Endodermal cell (in vitro differentiated cells): ENCODE measurements at regions not wholly inside any gene's neighbourhood (a gene's known extent, or its start where the extent isn't known, plus 50 kb on each side); places are given as distances from the start of the nearest gene placed in this dataset.

Source experiments
- DNase-seq: peaks from one replicate; pipeline ENCODE4 v3.0.0-alpha.2; 2017
- H3K27ac ChIP-seq: 2 replicates; pipeline ENCODE4 v1.5.1; 2013; ENCODE audit warnings: mild to moderate bottlenecking, low read depth, low read length, moderate library complexity
- H3K27me3 ChIP-seq: 2 replicates; pipeline ENCODE4 v1.6.1; 2013; ENCODE audit warnings: mild to moderate bottlenecking, low read length, moderate library complexity; ENCODE audit not compliant: insufficient read depth, control insufficient read depth, poor library complexity, severe bottlenecking
- H3K36me3 ChIP-seq: 2 replicates; pipeline ENCODE4 v1.7.0; 2013; ENCODE audit warnings: mild to moderate bottlenecking, low read length, moderate library complexity; ENCODE audit not compliant: control insufficient read depth, insufficient read depth
- H3K4me1 ChIP-seq: one replicate; pipeline ENCODE4 v1.7.0; 2013; ENCODE audit warnings: low read length; ENCODE audit not compliant: control insufficient read depth, insufficient read depth
- H3K4me3 ChIP-seq: 2 replicates; pipeline ENCODE4 v1.5.1; 2013; ENCODE audit warnings: mild to moderate bottlenecking, low read length, moderate library complexity
- H3K9ac ChIP-seq: 2 replicates; pipeline ENCODE4 v1.6.1; 2013; ENCODE audit warnings: mild to moderate bottlenecking, low read length, moderate library complexity; ENCODE audit not compliant: poor library complexity, severe bottlenecking; ENCODE audit errors: extremely low read depth
- H3K9me3 ChIP-seq: 2 replicates; pipeline ENCODE4 v1.6.1; 2013; ENCODE audit warnings: mild to moderate bottlenecking, low read length, moderate library complexity; ENCODE audit not compliant: control insufficient read depth
- H3K27ac Mint-ChIP-seq: 2 replicates; pipeline ENCODE4 v1.8.0; 2020; ENCODE audit warnings: mixed read lengths
- H3K27me3 Mint-ChIP-seq: 2 replicates; pipeline ENCODE4 v1.8.0; 2021; ENCODE audit warnings: mild to moderate bottlenecking, mixed read lengths; ENCODE audit not compliant: insufficient read depth
- H3K36me3 Mint-ChIP-seq: 2 replicates; pipeline ENCODE4 v1.8.0; 2020; ENCODE audit warnings: low read depth, mixed read lengths
- H3K4me1 Mint-ChIP-seq: 2 replicates; pipeline ENCODE4 v1.8.0; 2020; ENCODE audit warnings: mixed read lengths
- H3K4me3 Mint-ChIP-seq: 2 replicates; pipeline ENCODE4 v1.8.0; 2020; ENCODE audit warnings: mild to moderate bottlenecking, moderate library complexity, mixed read lengths
- H3K9me3 Mint-ChIP-seq: 2 replicates; pipeline ENCODE4 v1.8.0; 2020; ENCODE audit warnings: mild to moderate bottlenecking, mixed read lengths
- CTCF ChIP-seq: fragments of 200-600 bp; sonication (generic); conservative IDR thresholded peaks from 2 replicates; pipeline ENCODE4 v1.5.0; 2021; ENCODE audit warnings: antibody characterized with exemption, mild to moderate bottlenecking
- WGBS, 2 experiments: methylation state at CpG; one replicate each; pipeline versions ENCODE4 v1.1.5 to v1.1.7; 2013; ENCODE audit warnings: missing lambda C conversion rate in 2 of 2, mixed read lengths in 1 of 2; ENCODE audit not compliant: insufficient coverage in 1 of 2, insufficient read length in 1 of 2; 5-methylcytosine and 5-hydroxymethylcytosine counted together

DNA sequence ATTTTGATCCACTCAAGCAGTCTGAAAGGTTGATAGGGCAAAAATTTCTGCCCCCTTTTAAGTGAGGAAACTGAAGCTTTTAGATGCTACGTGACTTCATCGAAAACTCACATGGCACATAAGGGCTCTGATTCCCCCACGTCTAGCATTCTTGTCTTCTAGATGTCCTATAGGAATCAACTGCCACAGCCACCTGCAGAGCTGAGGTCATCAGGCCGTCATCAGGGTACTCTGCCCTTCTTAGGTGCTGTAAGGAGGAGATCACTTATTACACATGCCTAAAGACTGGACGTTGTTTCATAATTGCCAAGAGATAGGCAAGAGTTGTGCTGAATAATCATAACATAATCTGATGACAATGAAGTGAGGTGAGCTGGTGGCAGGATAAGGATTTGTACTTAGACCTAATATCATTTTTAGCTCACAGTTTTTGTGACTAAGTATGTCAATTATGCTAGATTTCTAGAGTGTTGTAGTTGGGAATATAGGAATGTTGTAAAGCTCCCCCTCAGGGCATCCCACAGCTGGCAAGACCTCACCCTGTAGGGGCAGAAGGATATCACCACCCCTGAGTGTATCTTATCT, 349.4 kb downstream of the METTL15 start:
- no peak overlapping the region for H3K4me3 ChIP-seq
- 89 to 95% methylated on average over 3 to 5 of the region's 5 CpGs for WGBS, 2 experiments

GRCh38 chr11:28448186-28448585, 340.0 kb downstream of the METTL15 start:
- no peak overlapping the region for H3K27ac Mint-ChIP-seq
- 91 to 93% methylated on average over 2 of the region's 2 CpGs for WGBS, 2 experiments
- H3K9ac ChIP-seq = no peak overlapping the region

More for the DNA sequence above, 349.4 kb downstream of the METTL15 start:
- no peaks in the 10 kb centered on the region for H3K36me3 ChIP-seq
- no peak for TF ChIP-seq CTCF
- no peaks in the 10 kb centered on the region for H3K9me3 Mint-ChIP-seq
- H3K9me3 ChIP-seq = no peaks in the 10 kb centered on the region
- no peak overlapping the region for H3K4me3 Mint-ChIP-seq
- H3K9ac ChIP-seq = no peak overlapping the region
- H3K27me3 Mint-ChIP-seq = peaks cover 4% of the 10 kb centered on the region
- H3K36me3 Mint-ChIP-seq = no peaks in the 10 kb centered on the region
- H3K27ac ChIP-seq = no peak overlapping the region
- DNase-seq = no peak
- H3K27ac Mint-ChIP-seq = no peak overlapping the region
- peaks cover 5% of the 10 kb centered on the region for H3K4me1 Mint-ChIP-seq
- no peaks in the 10 kb centered on the region for H3K4me1 ChIP-seq
- no peaks in the 10 kb centered on the region for H3K27me3 ChIP-seq

DNA sequence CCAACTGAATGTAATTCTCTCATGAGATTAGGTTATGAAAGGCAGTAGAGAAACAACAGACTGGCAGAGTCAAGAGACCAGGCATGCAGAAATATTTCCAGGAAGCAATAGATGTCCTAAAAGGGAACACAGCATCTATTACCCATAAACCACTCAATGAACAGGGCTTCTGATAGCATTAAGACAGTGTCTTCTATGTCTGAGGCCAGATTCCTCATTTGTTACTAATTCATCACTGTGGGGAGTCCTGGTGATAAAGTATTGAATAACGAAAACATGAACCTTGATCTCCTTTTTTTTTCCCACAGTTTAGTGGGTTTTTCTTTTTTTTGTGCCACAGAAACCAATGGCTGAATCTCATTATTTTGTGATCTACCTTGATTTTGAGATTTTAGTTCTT, 339.0 kb downstream of the METTL15 start:
- WGBS, 2 experiments = 92% methylated on average over 1 of the region's 1 CpG; no CpG with 5 or more reads in 1 of the 2 experiments
- H3K27me3 ChIP-seq = no peaks in the 10 kb centered on the region
- H3K4me1 ChIP-seq = no peaks in the 10 kb centered on the region
- Mint-ChIP-seq H3K36me3 (no peaks in the 10 kb centered on the region), H3K9me3 (no peaks in the 10 kb centered on the region), H3K4me3 (no peak overlapping the region), H3K27me3 (peaks cover 3% of the 10 kb centered on the region), H3K4me1 (no peaks in the 10 kb centered on the region), H3K27ac (no peak overlapping the region)
- H3K9me3 ChIP-seq = no peaks in the 10 kb centered on the region
- TF ChIP-seq CTCF = no peak
- no peak overlapping the region for H3K9ac ChIP-seq
- H3K36me3 ChIP-seq = no peaks in the 10 kb centered on the region
- H3K4me3 ChIP-seq = no peak overlapping the region
- no peak overlapping the region for H3K27ac ChIP-seq
- no peak for DNase-seq

More at GRCh38 chr11:28448186-28448585, 340.0 kb downstream of the METTL15 start:
- H3K9me3 ChIP-seq = no peaks in the 10 kb centered on the region
- Mint-ChIP-seq H3K4me1 (no peaks in the 10 kb centered on the region), H3K4me3 (no peak overlapping the region), H3K9me3 (no peaks in the 10 kb centered on the region), H3K27me3 (peaks cover 3% of the 10 kb centered on the region), H3K36me3 (no peaks in the 10 kb centered on the region)
- no peak overlapping the region for H3K27ac ChIP-seq
- TF ChIP-seq CTCF = no peak
- no peak for DNase-seq
- H3K27me3 ChIP-seq = no peaks in the 10 kb centered on the region
- no peaks in the 10 kb centered on the region for H3K4me1 ChIP-seq
- no peaks in the 10 kb centered on the region for H3K36me3 ChIP-seq
- no peak overlapping the region for H3K4me3 ChIP-seq
